Peyer's patch (tissue), 4 donors: ENCODE measurements at regions not wholly inside any gene's neighbourhood (a gene's known extent, or its start where the extent isn't known, plus 50 kb on each side); places are given as distances from the start of the nearest gene placed in this dataset.

Source experiments
- CTCF ChIP-seq, 6 experiments: fragments of 450-650 bp in 4 of 6; fragments of 200-600 bp in 2 of 6; sonication (generic) in 1 of 6; IDR thresholded peaks; one replicate each; pipeline ENCODE4 v1.5.1; 2017 to 2019; ENCODE audit warnings: antibody characterized with exemption in 6 of 6, mild to moderate bottlenecking in 3 of 6, moderate library complexity in 1 of 6
- POLR2A ChIP-seq, 2 donors: fragments of 450-650 bp; IDR thresholded peaks; one replicate each; pipeline ENCODE4 v1.5.1; 2017; ENCODE audit warnings: antibody characterized with exemption in 2 of 2, mild to moderate bottlenecking in 2 of 2, moderate library complexity in 2 of 2

- no peak for TF ChIP-seq CTCF (IDR thresholded peaks at IDR 0.05)
- TF ChIP-seq POLR2A (IDR thresholded peaks at IDR 0.05): no peak
Observed at GRCh38 chr16:13527332-13527731, 392.6 kb upstream of the ERCC4 start.
